Cardiac fibroblast (primary cell): ENCODE measurements at regions not wholly inside any gene's neighbourhood (a gene's known extent, or its start where the extent isn't known, plus 50 kb on each side); places are given as distances from the start of the nearest gene placed in this dataset.

ENCODE experiments used
- DNase-seq, 2 donors: peaks; one replicate each; pipeline versions ENCODE4 v3.0.0 to v3.0.0-alpha.2; 2010; ENCODE audit warnings: low read depth in 2 of 2
- H3K4me3 ChIP-seq, 2 donors: replicated peaks in 1 of 2; 1 replicate in 1 of 2; 2 replicates in 1 of 2; pipeline ENCODE4 v1.5.1; 2011; ENCODE audit warnings: low read depth in 2 of 2, low read length in 2 of 2, mild to moderate bottlenecking in 2 of 2, moderate library complexity in 1 of 2
- CTCF ChIP-seq: IDR thresholded peaks from one replicate; pipeline ENCODE4 v1.5.1; 2011; ENCODE audit warnings: low read depth, mild to moderate bottlenecking, low read length, inconsistent platforms

- no peak for DNase-seq
- no peak overlapping the region for H3K4me3 ChIP-seq
- no peak for TF ChIP-seq CTCF
Observed at GRCh38 chr7:101708223-101708622, 79.1 kb upstream of the MYL10 start.

GRCh38 chr7:101712652-101713051 lies 83.6 kb upstream of the MYL10 start:
- TF ChIP-seq CTCF: no peak
- DNase-seq: no peak
- H3K4me3 ChIP-seq: no peak overlapping the region

- no peak for DNase-seq
- no peak for TF ChIP-seq CTCF
- no peak overlapping the region for H3K4me3 ChIP-seq
Observed at GRCh38 chr7:101714097-101714496, 85.0 kb upstream of the MYL10 start.

- no peak overlapping the region for H3K4me3 ChIP-seq
- peak; percentile 72 to 74 for DNase-seq
- no peak for TF ChIP-seq CTCF
Observed at GRCh38 chr7:101717628-101718357, 88.7 kb upstream of the MYL10 start.

- TF ChIP-seq CTCF: no peak
- DNase-seq: peak in 1 of 2 donors; percentile 15
- H3K4me3 ChIP-seq: no peak overlapping the region
Observed at GRCh38 chr7:101718363-101719122, 89.4 kb upstream of the MYL10 start.

- H3K4me3 ChIP-seq: no peak overlapping the region
- DNase-seq: no peak
- TF ChIP-seq CTCF: no peak
Observed at GRCh38 chr7:101719123-101719470, 90.0 kb upstream of the MYL10 start.
